ENCODE measurements at regions not wholly inside any gene's neighbourhood (a gene's known extent, or its start where the extent isn't known, plus 50 kb on each side); places are given as distances from the start of the nearest gene placed in this dataset.

- H3K79me2 ChIP-seq (ENCODE audit: control insufficient read depth in 1 of 2, insufficient read depth in 2 of 2, low read length in 2 of 2) = no peaks in the 10 kb centered on the region
- H4K91ac ChIP-seq (replicated peaks; ENCODE audit: insufficient read length, low read length) = no peak overlapping the region
- H2AFZ ChIP-seq (ENCODE audit: low read length) = no peak overlapping the region
- no peaks in the 10 kb centered on the region; the same call in 1 of the 2 replicates for H3K23me2 ChIP-seq (ENCODE audit: low read depth, low read length)
- TF ChIP-seq HDAC2 (IDR thresholded peaks at IDR 0.05; ENCODE audit: borderline replicate concordance in 1 of 2, low read depth in 2 of 2, low read length in 2 of 2) = no peak
- TF ChIP-seq ASH2L (IDR thresholded peaks at IDR 0.05; ENCODE audit: low read length) = no peak
- no peak for TF ChIP-seq YY1 (IDR thresholded peaks at IDR 0.05; ENCODE audit: low read depth, low read length)
- TF ChIP-seq SIN3A (conservative IDR thresholded peaks at IDR 0.05 in 1 of 2, IDR thresholded peaks at IDR 0.05 in 1 of 2; ENCODE audit: low read depth in 1 of 2, low read length in 2 of 2) = no peak
- no peak for TF ChIP-seq SUZ12 (IDR thresholded peaks at IDR 0.05; ENCODE audit: low read length)
- no peak for TF ChIP-seq JUND (IDR thresholded peaks at IDR 0.05; ENCODE audit: low read length)
- no peak for TF ChIP-seq SP1 (IDR thresholded peaks at IDR 0.05; ENCODE audit: low read depth, low read length)
- no peak for TF ChIP-seq RAD21 (IDR thresholded peaks at IDR 0.05 in 1 of 2, conservative IDR thresholded peaks at IDR 0.05 in 1 of 2; ENCODE audit: low read depth in 2 of 2, low read length in 2 of 2)
- no peak for TF ChIP-seq CTBP2 (IDR thresholded peaks at IDR 0.05; ENCODE audit: borderline replicate concordance, insufficient read depth, insufficient read length, low read length)
- no peak for TF ChIP-seq NANOG (IDR thresholded peaks at IDR 0.05; ENCODE audit: insufficient read depth, low read depth, low read length, poor library complexity, severe bottlenecking)
- no peak for TF ChIP-seq TCF12 (IDR thresholded peaks at IDR 0.05; ENCODE audit: low read depth, low read length)
- TF ChIP-seq KDM5A (IDR thresholded peaks at IDR 0.05; ENCODE audit: low read length) = no peak
- TF ChIP-seq TBP (IDR thresholded peaks at IDR 0.05; ENCODE audit: low read depth, low read length) = no peak
- no peak overlapping the region for H3K9ac ChIP-seq (replicated peaks in 1 of 4; ENCODE audit: extremely low read depth in 1 of 4, low read depth in 3 of 4, low read length in 3 of 4)
- no peaks in the 10 kb centered on the region for H4K20me1 ChIP-seq (replicated peaks in 1 of 2; ENCODE audit: control insufficient read depth in 1 of 2, insufficient read depth in 2 of 2, low read length in 2 of 2)
- H3K18ac ChIP-seq (ENCODE audit: extremely low read depth, low read length) = no peak overlapping the region
- H2BK15ac ChIP-seq (ENCODE audit: low read length) = no peak overlapping the region
- no peak overlapping the region for H3K23ac ChIP-seq (ENCODE audit: insufficient read length)
- H3K9me3 ChIP-seq (ENCODE audit: insufficient read depth in 2 of 2, low read depth in 1 of 2, low read length in 1 of 2) = no peaks in the 10 kb centered on the region
- no peak overlapping the region for H3K4ac ChIP-seq (replicated peaks; ENCODE audit: insufficient read length, low read depth, low read length)
- H3K4me1 ChIP-seq (replicated peaks in 1 of 4; ENCODE audit: control insufficient read depth in 3 of 4, insufficient read depth in 4 of 4, low read length in 3 of 4) = no peaks in the 10 kb centered on the region
- no peak overlapping the region for H3K27ac ChIP-seq (ENCODE audit: low read depth, low read length)
- no peaks in the 10 kb centered on the region for H3K27me3 ChIP-seq (replicated peaks in 1 of 4; ENCODE audit: control insufficient read depth in 3 of 4, extremely low read depth in 1 of 4, insufficient read depth in 3 of 4, low read length in 3 of 4)
- H4K8ac ChIP-seq (ENCODE audit: extremely low read depth, insufficient read depth, low read length) = no peak overlapping the region
- no peak overlapping the region for H2AK5ac ChIP-seq (ENCODE audit: low read depth, low read length)
- H3K4me2 ChIP-seq (ENCODE audit: insufficient read depth in 1 of 2, low read depth in 2 of 2, low read length in 2 of 2) = no peak overlapping the region
- H2BK120ac ChIP-seq (replicated peaks; ENCODE audit: low read depth, low read length) = no peak overlapping the region
- CTCF ChIA-PET (ENCODE audit: partially characterized antibody) = no interaction called here
- POLR2A ChIA-PET (ENCODE audit: partially characterized antibody) = no interaction called here
- FAIRE-seq (no peak), DNase-seq (ENCODE audit: low read depth in 1 of 2, low spot score in 2 of 2) (no peak)
- no peak overlapping the region for H4K5ac ChIP-seq (ENCODE audit: insufficient read length, low read depth, low read length)
- no peak overlapping the region for H3K56ac ChIP-seq (replicated peaks; ENCODE audit: insufficient read length, low read depth, low read length)
- H2BK12ac ChIP-seq (ENCODE audit: low read depth, low read length) = no peak overlapping the region
- H3K79me1 ChIP-seq (ENCODE audit: low read depth, low read length) = no peaks in the 10 kb centered on the region
- H2BK20ac ChIP-seq (ENCODE audit: low read length) = no peak overlapping the region
- no peak overlapping the region for H2BK5ac ChIP-seq (ENCODE audit: low read depth, low read length)
- no peaks in the 10 kb centered on the region for H3K36me3 ChIP-seq (ENCODE audit: control insufficient read depth in 2 of 4, insufficient read depth in 4 of 4, low read length in 3 of 4)
- no peak overlapping the region for H3K14ac ChIP-seq (ENCODE audit: insufficient read length)
- no peak overlapping the region for H3K4me3 ChIP-seq (ENCODE audit: extremely low read depth in 1 of 4, insufficient read depth in 2 of 4, low read depth in 3 of 4, low read length in 4 of 4)
Measured at GRCh38 chr6:79803917-79804316, 143.4 kb downstream of the ELOVL4 start.

All from H1 (cell line).